WTC11 (cell line): ENCODE measurements at regions not wholly inside any gene's neighbourhood (a gene's known extent, or its start where the extent isn't known, plus 50 kb on each side); places are given as distances from the start of the nearest gene placed in this dataset.

ENCODE experiments used
- CREB1 ChIP-seq: sonication (generic); formaldehyde crosslinking; IDR thresholded peaks from 2 replicates; pipeline ENCODE4 v1.8.0; 2023; ENCODE audit warnings: mild to moderate bottlenecking, missing genetic modification reagents
- JUN ChIP-seq: sonication (generic); formaldehyde crosslinking; IDR thresholded peaks from 2 replicates; pipeline ENCODE4 v1.8.0; 2023; ENCODE audit warnings: mild to moderate bottlenecking, missing genetic modification reagents
- TF ChIP-seq, protein P1 (sequence below): sonication (generic); formaldehyde crosslinking; IDR thresholded peaks from 2 replicates; pipeline ENCODE4 v1.8.1; 2023; ENCODE audit warnings: mild to moderate bottlenecking, missing genetic modification reagents, moderate library complexity
- TF ChIP-seq, protein P2 (sequence below): fragments of 200-600 bp; IDR thresholded peaks from 2 replicates; pipeline ENCODE4 v1.8.0; 2022; ENCODE audit warnings: antibody characterized with exemption
- TF ChIP-seq, protein P3 (sequence below): sonication (generic); formaldehyde crosslinking; IDR thresholded peaks from 2 replicates; pipeline ENCODE4 v1.8.0; 2022; ENCODE audit warnings: mild to moderate bottlenecking, missing genetic modification reagents

DNA sequence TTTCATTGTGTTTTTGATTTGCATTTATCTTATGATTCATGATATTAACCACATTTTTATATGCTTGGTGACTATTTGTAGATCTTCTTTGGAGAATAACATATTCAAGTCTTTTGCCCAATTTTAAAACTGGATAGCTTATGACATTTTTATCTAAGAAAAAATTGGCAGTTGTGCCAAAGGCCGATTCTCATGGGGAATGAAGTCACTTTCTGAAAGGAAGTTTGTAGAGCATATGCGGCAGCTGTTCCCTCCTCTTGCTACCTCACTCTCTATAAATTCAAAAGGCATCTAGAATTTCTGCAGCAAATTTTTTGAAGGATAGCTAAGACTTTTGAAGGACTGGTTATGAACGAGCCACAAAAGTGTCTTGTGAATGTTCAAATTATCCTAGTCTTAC, 2353.5 kb downstream of the ARAP2 start:
- TF ChIP-seq, protein P1, sequence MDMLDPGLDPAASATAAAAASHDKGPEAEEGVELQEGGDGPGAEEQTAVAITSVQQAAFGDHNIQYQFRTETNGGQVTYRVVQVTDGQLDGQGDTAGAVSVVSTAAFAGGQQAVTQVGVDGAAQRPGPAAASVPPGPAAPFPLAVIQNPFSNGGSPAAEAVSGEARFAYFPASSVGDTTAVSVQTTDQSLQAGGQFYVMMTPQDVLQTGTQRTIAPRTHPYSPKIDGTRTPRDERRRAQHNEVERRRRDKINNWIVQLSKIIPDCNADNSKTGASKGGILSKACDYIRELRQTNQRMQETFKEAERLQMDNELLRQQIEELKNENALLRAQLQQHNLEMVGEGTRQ (CRISPR knock-in tag) = no peak
- TF ChIP-seq, protein P2, sequence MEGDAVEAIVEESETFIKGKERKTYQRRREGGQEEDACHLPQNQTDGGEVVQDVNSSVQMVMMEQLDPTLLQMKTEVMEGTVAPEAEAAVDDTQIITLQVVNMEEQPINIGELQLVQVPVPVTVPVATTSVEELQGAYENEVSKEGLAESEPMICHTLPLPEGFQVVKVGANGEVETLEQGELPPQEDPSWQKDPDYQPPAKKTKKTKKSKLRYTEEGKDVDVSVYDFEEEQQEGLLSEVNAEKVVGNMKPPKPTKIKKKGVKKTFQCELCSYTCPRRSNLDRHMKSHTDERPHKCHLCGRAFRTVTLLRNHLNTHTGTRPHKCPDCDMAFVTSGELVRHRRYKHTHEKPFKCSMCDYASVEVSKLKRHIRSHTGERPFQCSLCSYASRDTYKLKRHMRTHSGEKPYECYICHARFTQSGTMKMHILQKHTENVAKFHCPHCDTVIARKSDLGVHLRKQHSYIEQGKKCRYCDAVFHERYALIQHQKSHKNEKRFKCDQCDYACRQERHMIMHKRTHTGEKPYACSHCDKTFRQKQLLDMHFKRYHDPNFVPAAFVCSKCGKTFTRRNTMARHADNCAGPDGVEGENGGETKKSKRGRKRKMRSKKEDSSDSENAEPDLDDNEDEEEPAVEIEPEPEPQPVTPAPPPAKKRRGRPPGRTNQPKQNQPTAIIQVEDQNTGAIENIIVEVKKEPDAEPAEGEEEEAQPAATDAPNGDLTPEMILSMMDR = no peak
- TF ChIP-seq JUN (CRISPR knock-in tag) = no peak
- no peak for TF ChIP-seq CREB1
- TF ChIP-seq, protein P3, sequence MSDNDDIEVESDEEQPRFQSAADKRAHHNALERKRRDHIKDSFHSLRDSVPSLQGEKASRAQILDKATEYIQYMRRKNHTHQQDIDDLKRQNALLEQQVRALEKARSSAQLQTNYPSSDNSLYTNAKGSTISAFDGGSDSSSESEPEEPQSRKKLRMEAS (CRISPR knock-in tag) = no peak
